ENCODE measurements at regions not wholly inside any gene's neighbourhood (a gene's known extent, or its start where the extent isn't known, plus 50 kb on each side); places are given as distances from the start of the nearest gene placed in this dataset.

DNA sequence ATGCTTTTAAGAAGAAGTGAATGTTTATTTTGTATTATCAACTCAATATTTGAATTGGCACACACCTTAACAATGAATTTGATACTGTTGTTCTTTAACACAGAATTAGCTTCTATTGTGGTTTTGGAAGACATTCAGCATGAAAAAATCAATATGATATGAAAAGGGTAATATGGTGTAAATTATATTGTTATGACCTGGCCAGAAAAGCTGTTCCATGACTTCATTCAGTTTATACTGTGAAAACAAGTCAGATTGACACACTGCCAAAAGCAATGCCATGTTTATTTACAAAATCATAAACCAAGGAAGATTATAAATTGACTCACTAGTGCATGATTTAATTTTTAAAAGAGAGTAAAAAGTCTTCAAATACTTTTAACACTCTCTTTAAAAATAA, 851.4 kb upstream of the SEL1L start:
- TF ChIP-seq CTCF (IDR thresholded peaks at IDR 0.05; ENCODE audit: borderline replicate concordance, extremely low read depth, low read length, poor library complexity, severe bottlenecking) (no peak), EZH2 (IDR thresholded peaks at IDR 0.05; ENCODE audit: borderline replicate concordance, low read depth, low read length, severe bottlenecking) (no peak)

Data from DND-41 (cell line).